DMS53 (cell line): ENCODE measurements at regions not wholly inside any gene's neighbourhood (a gene's known extent, or its start where the extent isn't known, plus 50 kb on each side); places are given as distances from the start of the nearest gene placed in this dataset.
"Not testable (repeated sequence)": the region's sequence is repeated elsewhere in the genome, so short reads cannot be mapped to it uniquely, and the experiment has no call there.

ENCODE experiments used
- DNase-seq: peaks from one replicate; lab custom pipeline; 2025; lab: John Stamatoyannopoulos, UW

DNA sequence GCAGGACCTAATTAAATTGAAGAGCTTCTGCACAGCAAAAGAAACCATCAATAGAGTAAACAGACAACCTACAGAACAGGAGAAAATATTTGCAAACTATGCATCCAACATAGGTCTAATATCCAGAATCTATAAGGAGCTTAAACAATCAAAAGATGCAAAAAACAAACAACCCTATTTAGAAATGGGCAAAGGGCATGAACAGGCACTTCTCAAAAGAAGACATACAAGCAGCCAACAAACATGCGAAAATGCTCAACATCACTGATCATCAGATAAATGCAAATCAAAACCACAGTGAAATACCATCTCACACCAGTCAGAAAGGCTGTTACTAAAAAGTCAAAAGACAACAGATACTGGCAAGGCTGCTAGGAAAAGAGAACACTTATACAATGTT lies 189.2 kb downstream of the CYP26B1 start:
- DNase-seq, result not testable (repeated sequence)

DNA sequence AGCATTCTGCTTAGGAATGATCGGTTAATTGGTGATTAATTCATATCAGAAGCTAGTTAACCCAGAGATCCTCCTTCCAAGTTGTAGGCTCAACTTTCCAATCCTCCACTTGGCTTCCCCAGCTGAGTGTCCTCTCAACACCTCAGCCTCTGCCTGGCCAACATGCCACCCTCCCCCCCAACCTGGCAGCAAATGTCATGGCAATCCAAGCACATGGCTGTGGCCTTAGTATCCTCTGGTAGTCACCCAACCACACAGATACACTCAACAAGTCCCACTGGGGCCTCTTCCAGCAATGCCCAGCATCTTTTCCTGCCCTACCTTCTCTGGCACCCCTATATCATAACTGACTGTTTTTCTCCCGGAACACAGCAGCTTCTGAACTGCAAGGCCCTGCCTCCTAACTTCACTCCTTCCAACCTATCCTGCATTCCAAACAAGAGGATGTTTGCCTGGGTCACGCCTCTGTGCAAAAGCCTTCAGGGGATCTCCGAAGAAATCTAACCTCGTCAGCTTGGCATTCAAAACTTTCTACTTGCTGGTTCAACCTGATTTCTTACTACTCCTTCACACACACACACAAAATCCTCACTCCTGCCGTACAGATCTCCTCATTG lies 195.0 kb downstream of the CYP26B1 start:
- DNase-seq, result peak; percentile 11

DNA sequence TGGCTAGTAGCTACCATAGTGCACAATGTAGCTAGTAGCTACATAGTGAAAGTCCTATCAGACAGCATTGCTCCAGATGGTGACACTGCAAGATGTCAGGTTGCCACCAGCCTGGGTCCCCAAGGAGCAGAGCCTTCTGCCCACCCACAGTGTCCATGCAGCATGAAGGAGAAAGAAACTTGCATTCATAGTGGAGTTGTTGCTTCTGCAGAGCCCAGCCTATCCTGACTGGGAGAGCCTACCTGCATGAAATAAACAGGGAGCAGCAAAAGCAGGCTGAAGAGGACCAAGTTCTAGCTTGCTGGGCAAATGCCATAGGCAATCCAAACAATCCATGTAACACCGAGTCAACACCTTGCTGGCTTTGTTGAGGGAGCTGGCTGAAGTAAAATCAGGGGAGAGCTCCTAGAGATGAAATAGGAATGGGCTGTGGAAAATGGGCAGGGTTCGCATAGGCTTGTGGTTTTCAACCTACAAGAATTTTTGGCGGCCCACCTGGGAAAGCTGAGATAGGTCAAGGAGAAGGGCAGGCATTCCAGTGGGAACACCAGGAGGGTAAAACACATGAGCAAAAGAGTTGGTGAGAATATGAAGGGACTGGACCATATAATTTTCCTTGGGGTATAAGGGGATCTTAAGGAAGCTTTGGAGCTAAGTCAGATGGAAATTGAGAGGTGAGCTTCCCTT lies 195.8 kb downstream of the CYP26B1 start:
- DNase-seq, result no peak

DNA sequence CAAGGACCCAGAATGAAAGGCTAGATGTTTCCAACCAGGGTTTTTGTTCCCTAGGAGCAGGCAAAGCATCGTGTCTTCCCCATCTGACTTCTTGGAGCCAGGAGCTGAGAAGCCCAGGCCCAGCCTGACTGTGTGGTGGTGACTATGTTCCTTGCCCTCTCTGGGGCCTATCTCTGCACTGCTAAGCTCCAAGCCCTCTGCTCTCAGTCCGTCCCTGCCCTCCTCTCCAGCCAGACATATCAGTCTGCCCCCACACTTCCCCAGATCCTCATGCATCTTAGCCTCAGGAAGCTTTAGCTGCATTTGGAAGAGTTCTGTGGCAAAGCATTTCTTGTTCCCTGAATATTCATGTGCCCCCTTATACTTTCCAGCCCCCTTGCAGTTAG lies 196.6 kb downstream of the CYP26B1 start:
- no peak for DNase-seq

DNA sequence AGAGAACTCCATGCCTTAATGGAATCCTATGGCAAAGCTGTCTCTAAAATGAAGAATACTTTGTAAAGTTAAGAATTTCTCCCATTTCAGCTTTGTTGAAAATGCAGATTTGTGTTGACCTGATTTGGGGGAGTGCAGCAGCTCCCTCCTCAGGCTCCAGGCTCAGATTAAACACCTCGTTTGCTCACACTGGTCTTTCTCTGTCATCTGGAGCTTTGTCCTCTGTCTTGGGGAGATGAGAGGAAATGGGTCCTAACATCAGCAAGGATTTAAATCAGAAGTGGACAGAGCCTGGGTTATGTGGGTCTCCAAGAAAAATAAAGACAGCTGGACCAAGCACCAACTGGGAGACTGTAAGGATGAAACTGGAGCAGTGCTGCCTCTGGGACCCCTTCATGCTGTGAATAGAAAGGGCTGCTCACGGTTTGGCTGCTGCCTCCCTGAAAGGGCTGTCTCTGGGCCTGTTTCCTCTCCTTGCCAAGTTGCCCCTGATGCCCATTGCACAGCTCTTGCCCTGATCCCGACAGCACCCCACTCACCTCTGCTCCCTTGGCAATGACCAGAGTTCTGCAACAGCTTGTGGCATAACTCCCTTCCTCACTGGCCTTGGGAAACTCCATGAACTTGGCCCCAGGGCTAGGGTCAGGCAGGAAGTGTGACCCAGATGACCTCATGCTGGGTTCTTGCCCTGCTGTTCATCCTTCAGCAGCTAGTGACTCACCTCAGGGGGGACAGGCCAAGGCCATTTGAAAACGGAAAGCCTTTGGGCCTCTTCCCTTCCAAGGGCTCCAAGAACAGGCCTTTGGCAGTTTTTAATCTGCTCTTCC lies 197.2 kb downstream of the CYP26B1 start:
- no peak for DNase-seq

DNA sequence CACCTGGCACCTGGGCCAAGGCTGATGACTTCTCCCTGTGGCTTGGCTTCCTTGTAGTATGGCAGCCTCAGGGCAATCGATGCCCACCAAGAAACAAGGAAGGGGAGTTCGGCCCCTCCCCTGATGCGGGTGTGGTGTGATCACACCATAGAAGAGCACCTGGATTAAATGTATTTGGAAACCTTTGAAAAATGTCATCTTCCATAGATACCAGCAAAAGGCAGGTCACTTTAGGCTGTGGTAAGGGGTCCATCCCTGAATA lies 198.2 kb downstream of the CYP26B1 start:
- DNase-seq, result no peak

DNA sequence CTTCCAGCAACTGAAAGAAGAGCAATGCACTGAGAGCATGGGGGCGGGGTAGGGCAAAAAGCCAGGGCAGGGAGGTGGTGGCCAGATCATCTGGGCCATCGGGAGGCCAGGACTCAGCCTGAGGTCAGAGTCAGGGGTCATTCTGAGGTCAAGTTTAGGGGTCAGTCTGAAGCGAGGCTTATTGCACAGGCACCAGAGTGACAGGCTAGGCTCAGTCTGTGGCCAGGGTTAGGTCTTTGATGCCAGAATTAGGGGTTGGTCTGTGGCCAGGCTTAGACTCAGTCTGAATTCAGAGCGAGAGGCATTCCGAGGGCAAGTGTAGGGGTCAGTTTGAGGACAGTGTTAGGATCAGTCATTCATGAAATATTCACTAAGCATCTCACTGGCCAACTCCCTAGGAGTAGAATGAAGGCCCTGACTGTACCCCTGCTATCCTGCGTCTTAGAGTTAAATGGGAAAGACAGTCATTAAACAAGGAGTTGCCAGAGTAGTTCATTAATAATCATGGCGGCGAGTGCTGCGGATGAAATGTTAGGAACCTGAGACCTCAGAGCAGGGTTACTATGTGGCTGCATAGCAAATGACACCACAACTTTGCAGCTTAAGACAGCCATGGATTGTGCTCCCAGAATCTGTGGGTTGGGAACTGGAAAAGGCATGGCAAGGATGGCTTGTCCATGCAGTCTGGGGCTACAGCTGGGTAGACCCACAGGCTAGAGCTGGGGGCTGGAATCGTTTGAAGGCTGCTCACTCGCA lies 198.7 kb downstream of the CYP26B1 start:
- no peak for DNase-seq

DNA sequence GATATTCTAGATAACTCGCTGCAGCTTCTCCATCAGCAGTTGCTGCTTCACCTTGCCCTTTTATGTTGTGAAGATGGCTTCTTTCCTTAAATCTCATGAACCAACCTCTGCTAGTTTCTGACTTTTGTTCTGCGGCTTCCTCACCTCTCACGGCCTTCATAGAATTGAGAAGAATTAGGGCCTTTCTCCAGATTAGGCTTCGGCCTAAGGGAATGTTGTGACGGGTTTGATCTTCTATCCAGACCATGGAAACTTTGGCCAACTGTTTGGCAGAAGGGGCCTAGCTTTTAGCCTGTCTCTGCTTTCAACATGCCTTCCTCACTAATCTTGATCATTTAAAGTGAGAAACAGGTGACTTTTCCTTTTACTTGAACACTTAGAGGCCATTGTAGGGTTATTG lies 199.9 kb downstream of the CYP26B1 start:
- DNase-seq, result no peak

DNA sequence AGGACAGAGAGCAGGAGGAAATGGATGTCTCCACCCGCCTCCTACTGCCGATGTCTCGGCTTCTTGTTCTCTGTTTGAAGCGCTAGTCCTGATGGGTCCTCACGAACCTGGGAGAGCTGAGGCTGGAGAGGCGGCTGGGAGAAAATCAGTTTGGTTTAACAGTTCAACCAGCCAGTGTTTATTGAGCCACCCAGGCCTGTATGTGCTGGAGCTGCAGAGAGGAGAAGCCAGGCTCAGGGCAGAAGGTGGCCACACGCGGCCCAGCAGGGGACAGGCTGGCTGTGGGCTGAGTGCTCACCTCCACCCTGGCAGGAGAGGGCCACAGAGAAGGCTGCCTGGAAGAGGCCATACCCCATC lies 202.1 kb downstream of the CYP26B1 start:
- DNase-seq, result no peak

DNA sequence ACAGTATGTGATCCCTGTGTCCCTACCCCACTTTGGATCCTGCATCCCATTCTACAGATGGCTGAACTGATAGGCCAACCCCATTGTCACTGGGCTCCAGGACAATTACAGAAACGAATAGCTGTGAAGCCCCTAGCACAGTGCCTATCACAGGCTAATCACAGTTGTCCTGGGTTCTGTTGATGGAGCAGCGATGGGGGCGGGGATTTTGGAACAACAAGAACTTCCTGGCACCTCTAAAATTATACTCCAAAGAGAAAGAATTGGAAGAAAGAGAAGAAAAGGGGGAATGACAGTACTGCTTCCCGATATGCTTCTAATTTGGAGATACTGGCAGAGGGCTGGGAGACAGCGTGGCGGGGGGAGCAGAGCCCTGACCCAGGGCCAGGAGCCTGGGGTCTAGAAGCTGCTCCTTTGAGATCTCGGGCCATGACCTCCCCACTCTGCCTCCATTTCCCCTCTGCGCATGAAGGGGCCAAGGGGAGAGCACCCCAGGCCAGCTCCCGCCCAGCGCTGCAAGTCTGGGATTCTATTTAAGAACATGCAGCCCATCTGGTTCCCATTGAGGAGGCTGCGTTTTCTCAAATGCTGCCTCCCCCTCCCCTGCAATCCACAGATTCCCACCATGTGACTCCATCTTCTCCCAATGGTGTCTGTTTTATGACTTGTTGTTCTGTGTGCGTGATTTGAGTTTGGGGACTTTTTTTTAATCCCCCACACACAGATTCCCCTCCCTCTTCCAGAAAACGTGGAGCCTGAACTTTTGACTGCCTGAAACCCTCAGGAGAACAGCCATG lies 202.7 kb downstream of the CYP26B1 start:
- no peak for DNase-seq

DNA sequence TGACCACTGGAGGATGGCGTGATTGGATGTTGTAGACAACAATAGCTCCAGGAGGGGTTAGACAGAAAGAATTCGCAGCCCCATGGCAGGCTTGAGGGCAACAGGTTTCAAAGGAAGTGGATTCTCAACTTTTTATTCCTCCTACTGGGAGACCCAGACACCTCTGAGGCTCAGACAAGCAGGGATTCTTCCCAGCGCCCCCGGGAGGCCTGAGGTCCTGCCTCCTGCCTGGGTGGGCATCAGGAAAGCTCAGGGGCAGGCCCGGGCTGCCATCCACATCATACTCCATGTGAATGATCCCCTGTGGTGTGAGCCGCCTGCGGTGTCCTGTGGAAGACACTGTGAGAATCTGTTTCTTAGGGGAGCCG lies 203.5 kb downstream of the CYP26B1 start:
- DNase-seq, result no peak

DNA sequence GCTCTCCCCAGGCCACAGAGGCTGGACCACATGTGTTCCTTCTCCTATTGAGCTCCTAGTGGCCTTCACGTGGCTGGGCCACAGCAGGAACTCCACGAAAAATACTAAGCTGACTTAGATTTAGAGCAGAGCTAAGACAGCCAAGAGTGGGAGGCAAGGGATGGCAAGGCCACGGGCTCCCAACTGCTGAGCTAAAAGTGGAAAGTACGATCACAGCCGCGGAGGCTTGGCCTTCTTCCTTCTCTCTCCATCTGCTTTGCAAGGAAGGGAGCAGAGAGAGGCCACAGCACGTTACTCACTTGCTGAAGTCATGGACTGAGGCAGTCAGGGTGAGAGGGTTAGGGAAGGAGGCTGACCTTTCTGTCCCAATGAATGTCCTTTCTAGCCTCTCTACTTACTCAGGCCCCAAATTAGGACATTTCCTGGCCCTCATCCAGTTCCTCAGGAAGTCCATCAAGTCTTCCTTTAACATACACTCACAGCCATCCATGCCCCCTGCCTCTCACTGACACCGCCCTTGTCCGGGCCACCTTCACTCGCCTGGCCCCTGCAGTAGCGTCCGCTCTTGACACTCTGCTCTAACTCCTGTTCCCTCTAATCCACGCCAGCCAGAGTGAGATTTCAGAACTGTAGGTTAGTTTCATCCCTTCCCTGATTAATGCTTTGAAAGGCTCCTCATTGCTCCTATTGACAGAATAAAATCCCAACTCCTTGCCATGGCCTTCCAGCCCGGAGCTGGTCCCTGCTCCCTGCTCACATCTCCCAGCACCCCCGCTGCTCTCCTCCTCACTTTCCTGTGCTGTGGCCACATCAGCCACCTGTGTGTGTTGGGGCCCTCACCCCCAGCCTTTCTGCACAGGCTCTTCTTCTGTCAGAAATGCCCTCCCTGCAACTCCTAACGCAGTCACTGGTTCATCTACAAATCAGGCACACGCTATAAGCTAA lies 204.2 kb downstream of the CYP26B1 start:
- no peak for DNase-seq

DNA sequence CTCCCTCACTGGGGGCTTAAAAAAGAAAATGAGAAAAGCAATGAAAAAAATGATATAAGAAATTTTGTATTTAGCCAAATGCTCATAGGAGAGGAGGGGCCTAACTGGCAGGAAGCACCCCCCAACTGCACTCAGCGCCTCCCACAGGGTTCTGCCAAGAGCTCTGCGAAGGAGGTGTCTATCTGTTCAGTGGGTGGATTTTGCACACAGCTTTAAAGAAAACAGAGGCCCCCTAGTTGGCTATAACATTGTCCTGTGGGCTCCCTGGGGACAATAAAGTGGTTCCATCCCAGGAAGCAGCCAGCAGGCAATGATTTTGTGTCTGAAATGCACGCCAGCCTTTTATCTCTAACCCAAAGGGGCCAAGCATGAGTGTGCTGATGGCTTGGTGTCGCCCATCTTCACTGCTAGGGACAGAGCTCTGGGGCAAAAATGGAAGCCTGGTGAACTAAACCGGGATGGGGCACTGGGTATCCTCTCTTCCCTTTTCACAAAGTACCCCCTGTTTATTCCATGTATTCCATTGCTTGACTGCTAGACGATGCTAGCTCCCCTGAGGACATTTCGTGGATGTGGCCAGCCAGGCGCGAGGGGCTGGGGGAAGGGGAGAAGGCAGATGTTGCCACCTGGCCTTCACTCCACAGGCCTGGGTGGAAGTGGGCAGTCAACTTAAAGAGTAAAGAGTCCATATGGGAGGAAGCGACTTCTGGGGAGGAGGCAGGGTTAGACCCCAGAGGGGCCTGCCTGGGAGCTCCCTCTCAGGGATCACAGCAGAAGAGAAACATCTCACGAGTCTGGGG lies 205.7 kb downstream of the CYP26B1 start:
- DNase-seq, result no peak

DNA sequence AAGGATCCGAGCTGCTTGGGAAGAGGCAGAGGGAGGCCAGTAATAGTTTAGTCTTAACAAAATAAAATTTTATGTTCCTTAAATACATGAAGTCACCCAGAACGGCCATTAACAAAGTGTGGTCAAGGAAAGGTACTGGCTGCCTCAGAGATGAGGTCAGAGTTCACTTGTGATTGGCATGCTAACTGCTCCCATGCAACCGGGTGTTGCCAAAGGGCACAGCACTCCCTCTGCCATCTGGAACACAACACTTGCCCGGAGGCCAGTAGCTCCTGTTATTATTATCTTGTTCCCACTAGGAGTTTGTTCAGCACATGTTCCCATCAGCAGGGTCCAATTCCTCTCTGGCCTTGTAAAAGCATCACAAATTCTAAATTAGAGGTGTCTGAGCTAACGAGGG lies 207.0 kb downstream of the CYP26B1 start:
- DNase-seq, result no peak

DNA sequence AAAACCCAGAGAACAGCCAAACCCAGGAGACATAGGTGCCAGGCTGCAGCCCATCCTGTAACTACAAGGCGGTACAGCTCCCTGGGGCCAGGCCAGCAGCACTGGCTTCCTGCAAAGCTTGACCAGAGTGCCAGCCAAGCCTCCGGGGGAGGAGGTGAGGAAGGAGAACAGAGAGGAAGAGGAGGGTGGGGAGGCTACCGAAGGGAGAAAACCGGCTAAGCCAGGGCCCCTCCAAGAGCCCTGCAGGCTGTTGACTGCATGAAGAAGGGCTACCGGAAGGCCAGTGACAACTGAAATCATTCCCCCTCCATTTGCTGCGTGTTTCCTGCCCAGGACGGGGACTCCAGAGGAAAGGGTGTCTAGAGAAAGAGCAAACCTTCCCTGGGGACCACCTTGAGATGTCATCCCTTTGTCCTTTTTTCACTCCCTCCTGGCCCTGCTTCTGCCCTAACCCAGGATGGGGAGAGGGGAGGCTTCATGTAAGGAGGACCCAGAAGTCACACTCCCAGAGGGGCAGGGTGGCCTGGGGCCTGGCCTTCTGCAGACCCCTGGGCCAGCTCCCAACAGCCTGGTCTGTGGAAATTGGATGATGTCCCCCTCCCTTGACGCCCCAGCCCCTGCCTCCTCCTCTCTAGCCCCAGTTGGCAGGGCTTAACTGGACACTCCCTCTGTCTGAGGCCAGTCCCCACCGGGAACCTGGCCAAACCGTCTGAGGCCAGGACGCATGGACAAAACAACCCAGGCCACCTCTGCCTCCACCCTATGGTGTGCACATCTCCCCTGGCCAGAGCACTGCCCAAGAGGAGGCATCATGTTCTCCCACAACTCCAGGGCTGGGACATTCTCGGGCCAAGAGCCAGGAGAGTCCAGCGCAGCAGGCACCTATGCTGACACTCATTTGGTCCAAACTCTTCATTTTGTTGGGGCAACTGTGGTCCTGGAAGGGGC lies 207.8 kb downstream of the CYP26B1 start:
- DNase-seq, result no peak

DNA sequence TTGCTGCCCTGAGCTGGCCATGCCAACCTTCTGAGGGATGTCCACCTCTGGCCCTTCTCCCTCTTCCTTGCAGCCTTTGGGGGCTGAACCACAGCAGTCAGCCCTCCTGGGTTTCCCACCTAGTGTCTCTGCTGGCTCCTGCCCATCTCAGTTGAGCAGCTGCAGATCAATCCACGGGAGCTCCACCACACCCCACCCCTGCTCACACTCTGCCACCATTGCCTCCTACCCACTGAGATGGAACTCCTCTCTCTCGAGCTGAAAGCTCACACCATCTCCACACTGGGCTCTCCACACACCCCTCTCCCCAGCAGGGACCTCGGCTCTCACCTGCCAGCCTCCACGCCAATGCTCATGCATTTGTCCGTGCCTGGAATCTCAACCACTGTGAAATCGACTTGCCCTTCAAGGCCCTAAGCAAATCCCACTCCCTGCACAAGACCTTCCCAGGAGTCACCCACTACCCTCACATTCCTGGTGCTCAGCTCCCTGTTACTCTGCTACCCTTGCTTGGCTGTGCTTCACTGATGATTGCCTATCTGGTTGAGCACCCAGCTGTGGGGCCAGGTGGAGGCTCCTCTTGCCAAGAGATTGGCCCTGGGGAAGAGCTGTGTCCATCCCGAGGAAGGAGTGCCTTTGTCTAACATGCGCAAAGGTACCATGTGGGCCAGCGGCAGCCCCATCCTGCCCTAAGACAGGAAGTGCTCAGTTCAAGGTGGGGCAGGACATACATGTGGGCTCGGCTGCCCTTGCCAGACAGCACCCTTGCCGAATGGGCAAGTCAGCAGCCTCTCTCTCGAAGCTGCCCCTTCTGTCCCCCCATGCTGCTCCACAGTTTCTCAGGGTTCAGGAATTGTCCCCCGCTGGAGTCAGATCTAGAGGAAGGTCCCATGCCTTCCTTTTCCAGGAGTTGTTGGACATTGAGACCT lies 208.7 kb downstream of the CYP26B1 start:
- DNase-seq, result no peak

DNA sequence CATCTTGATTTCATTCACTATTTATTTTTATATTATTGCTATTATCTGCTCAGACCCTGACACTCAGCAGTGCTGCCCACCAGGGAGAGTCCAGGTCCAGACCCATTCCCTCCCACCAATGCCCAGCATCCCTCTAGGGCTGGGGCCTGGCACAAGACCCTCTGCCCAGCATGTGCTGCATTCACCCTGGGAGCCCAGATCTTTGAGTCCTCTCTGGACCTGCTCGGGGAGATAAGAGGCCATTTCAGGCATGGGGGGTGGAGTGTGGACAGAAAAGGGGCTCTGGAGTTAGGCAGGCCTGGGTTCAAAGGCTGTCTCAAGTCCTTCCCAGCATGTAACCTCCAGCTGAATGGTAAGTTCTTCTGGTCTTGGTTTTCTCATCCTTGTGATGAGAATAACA lies 209.6 kb downstream of the CYP26B1 start:
- DNase-seq, result no peak

DNA sequence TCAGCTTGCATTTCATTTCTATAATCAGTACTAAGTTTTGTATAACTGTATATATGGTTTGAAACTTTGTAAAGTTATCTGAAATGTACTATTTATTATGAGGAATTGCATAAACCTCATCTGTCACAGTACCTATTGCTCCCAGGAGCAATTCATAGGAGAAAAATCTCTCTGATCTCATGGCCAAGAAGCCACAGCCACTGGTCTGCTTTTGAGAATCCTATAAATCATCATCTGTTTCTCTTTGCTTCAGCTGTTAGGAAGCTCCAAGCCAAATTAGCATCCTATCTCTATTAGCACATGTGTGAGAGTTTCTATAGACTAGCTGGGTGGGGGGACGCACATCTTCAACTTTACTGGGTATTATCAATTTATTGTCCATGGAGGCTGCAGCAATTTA lies 210.3 kb downstream of the CYP26B1 start:
- DNase-seq, result no peak
